BJ (cell line): ENCODE measurements at regions not wholly inside any gene's neighbourhood (a gene's known extent, or its start where the extent isn't known, plus 50 kb on each side); places are given as distances from the start of the nearest gene placed in this dataset.
"Not testable (repeated sequence)": the region's sequence is repeated elsewhere in the genome, so short reads cannot be mapped to it uniquely, and the experiment has no call there.

ENCODE experiments used
- CTCF ChIA-PET: fragments of 350-600 bp; formaldehyde crosslinking; extraction: SDS; loops from one replicate; lab custom pipeline; 2021; ENCODE audit warnings: antibody characterized with exemption, inconsistent platforms; lab: Yijun Ruan, JAX
- POLR2A ChIA-PET: fragments of 300-600 bp; sonication (Branson Sonifier 250); formaldehyde crosslinking; extraction: SDS; loops from one replicate; lab custom pipeline; 2021; ENCODE audit warnings: antibody characterized with exemption; lab: Charles Lee
- DNase-seq: peaks from one replicate; pipeline ENCODE4 v3.0.0-alpha.2; 2011; ENCODE audit warnings: low read depth
- H3K27me3 ChIP-seq: 2 replicates; pipeline ENCODE4 v1.6.0; 2011; ENCODE audit warnings: low read length; ENCODE audit not compliant: control insufficient read depth, insufficient read depth
- H3K36me3 ChIP-seq: 2 replicates; pipeline ENCODE4 v1.5.1; 2011; ENCODE audit warnings: low read length; ENCODE audit not compliant: control insufficient read depth, insufficient read depth
- H3K4me3 ChIP-seq: 2 replicates; pipeline ENCODE4 v1.5.1; 2011; ENCODE audit warnings: low read depth, mild to moderate bottlenecking, control low read depth, low read length
- TF ChIP-seq, protein P1 (sequence below): IDR thresholded peaks from 2 replicates; pipeline ENCODE4 v1.5.1; 2011; ENCODE audit warnings: low read depth, mild to moderate bottlenecking, control low read depth, inconsistent platforms, low read length, moderate library complexity; ENCODE audit not compliant: insufficient read depth

- Histone ChIP-seq H3K4me3 (no peak overlapping the region), H3K36me3 (no peaks in the 10 kb centered on the region), H3K27me3 (no peaks in the 10 kb centered on the region)
- TF ChIP-seq, protein P1, sequence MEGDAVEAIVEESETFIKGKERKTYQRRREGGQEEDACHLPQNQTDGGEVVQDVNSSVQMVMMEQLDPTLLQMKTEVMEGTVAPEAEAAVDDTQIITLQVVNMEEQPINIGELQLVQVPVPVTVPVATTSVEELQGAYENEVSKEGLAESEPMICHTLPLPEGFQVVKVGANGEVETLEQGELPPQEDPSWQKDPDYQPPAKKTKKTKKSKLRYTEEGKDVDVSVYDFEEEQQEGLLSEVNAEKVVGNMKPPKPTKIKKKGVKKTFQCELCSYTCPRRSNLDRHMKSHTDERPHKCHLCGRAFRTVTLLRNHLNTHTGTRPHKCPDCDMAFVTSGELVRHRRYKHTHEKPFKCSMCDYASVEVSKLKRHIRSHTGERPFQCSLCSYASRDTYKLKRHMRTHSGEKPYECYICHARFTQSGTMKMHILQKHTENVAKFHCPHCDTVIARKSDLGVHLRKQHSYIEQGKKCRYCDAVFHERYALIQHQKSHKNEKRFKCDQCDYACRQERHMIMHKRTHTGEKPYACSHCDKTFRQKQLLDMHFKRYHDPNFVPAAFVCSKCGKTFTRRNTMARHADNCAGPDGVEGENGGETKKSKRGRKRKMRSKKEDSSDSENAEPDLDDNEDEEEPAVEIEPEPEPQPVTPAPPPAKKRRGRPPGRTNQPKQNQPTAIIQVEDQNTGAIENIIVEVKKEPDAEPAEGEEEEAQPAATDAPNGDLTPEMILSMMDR = no peak
- DNase-seq = no peak
- ChIA-PET POLR2A (no interaction called here), CTCF (interaction anchor here (0.7 kb wide), 1 partner anchor 49 kb away, joined by 3 read pairs; no protein-coding TSS in a partner anchor)
Observed at GRCh38 chr12:5328669-5329517, 103.0 kb upstream of the NTF3 start.

DNA sequence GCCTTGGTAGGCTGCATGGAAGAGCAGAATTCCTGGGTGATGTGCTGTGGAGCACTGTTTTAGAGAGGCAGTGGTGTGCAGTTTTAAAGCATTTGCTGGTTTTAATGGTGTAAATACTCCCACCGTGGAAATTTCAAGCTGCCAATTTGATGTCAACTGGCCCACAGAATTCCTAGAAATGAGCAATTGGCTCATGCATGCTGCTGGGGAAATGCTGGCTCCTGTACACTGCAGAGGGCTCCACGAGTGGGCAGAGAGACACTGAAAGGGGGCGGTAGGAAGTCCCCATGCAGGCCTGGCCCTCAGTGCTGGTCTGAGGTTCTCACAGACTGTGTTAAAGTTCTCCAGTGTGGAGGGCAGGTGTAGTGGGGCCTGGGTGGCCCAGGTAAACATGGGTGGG, 99.4 kb upstream of the NTF3 start:
- no peak overlapping the region for H3K4me3 ChIP-seq
- DNase-seq = no peak
- no peaks in the 10 kb centered on the region for H3K36me3 ChIP-seq
- POLR2A ChIA-PET = no interaction called here
- H3K27me3 ChIP-seq = no peaks in the 10 kb centered on the region; the same call in none of the 2 replicates
- CTCF ChIA-PET = interaction anchor here (0.6 to 1.1 kb wide), 3 partner anchors 9 to 1036 kb away, joined by 3 to 4 read pairs (median 4); no protein-coding TSS in a partner anchor
- TF ChIP-seq, protein P1 = no peak

GRCh38 chr12:5333096-5333495, 98.8 kb upstream of the NTF3 start:
- TF ChIP-seq, protein P1 = no peak
- Histone ChIP-seq H3K27me3 (no peaks in the 10 kb centered on the region; the same call in none of the 2 replicates), H3K4me3 (no peak overlapping the region), H3K36me3 (no peaks in the 10 kb centered on the region)
- DNase-seq = no peak
- ChIA-PET POLR2A (no interaction called here), CTCF (interaction anchor here (0.6 to 1.1 kb wide), 2 partner anchors 202 to 1036 kb away, joined by 3 to 4 read pairs; no protein-coding TSS in a partner anchor)

GRCh38 chr12:5335069-5335468, 96.8 kb upstream of the NTF3 start:
- no peak overlapping the region for H3K4me3 ChIP-seq
- H3K36me3 ChIP-seq = no peaks in the 10 kb centered on the region
- ChIA-PET POLR2A (no interaction called here), CTCF (interaction anchor here (1.1 kb wide), 1 partner anchor 313 kb away, joined by 3 read pairs; no protein-coding TSS in a partner anchor)
- TF ChIP-seq, protein P1 = no peak
- DNase-seq = no peak
- H3K27me3 ChIP-seq = no peaks in the 10 kb centered on the region; the same call in none of the 2 replicates

- DNase-seq, H3K27me3 ChIP-seq, CTCF ChIA-PET, H3K4me3 ChIP-seq, POLR2A ChIA-PET, H3K36me3 ChIP-seq: not testable (repeated sequence)
Observed at GRCh38 chr12:5341086-5341485, 90.8 kb upstream of the NTF3 start.
